Activated gamma-delta T cell treated with anti-CD3 and anti-CD28 coated beads, Interleukin-2, amount 50 U/mL, for 16 hours (primary cell): ENCODE measurements at regions not wholly inside any gene's neighbourhood (a gene's known extent, or its start where the extent isn't known, plus 50 kb on each side); places are given as distances from the start of the nearest gene placed in this dataset.
"Not testable (repeated sequence)": the region's sequence is repeated elsewhere in the genome, so short reads cannot be mapped to it uniquely, and the experiment has no call there.

Source experiments
- DNase-seq: peaks from one replicate; pipeline ENCODE4 v3.0.0-alpha.2; 2020; ENCODE audit warnings: low read depth

- DNase-seq, result not testable (repeated sequence)
These were observed 227.1 kb downstream of the KCTD12 start for GRCh38 chr13:76659074-76659473.

GRCh38 chr13:76656500-76656899, 229.7 kb downstream of the KCTD12 start:
- DNase-seq, result no peak

GRCh38 chr13:76656056-76656455, 230.1 kb downstream of the KCTD12 start:
- DNase-seq, result no peak

- no peak for DNase-seq
These were observed 231.9 kb downstream of the KCTD12 start for GRCh38 chr13:76654263-76654662.

- no peak for DNase-seq
These were observed 234.9 kb downstream of the KCTD12 start for GRCh38 chr13:76651286-76651685.

- no peak for DNase-seq
These were observed 238.7 kb downstream of the KCTD12 start for GRCh38 chr13:76647550-76647949.

GRCh38 chr13:76646946-76647345, 239.3 kb downstream of the KCTD12 start:
- no peak for DNase-seq

GRCh38 chr13:76645632-76646031, 240.6 kb downstream of the KCTD12 start:
- no peak for DNase-seq

- DNase-seq, result no peak
These were observed 241.3 kb downstream of the KCTD12 start for GRCh38 chr13:76644906-76645305.

GRCh38 chr13:76643596-76643995, 242.6 kb downstream of the KCTD12 start:
- DNase-seq, result no peak

- DNase-seq, result no peak
These were observed 245.1 kb downstream of the KCTD12 start for GRCh38 chr13:76641056-76641455.

GRCh38 chr13:76638882-76639281, 247.3 kb downstream of the KCTD12 start:
- DNase-seq, result no peak

- no peak for DNase-seq
These were observed 248.0 kb downstream of the KCTD12 start for GRCh38 chr13:76638181-76638580.

GRCh38 chr13:76637641-76638141, 248.5 kb downstream of the KCTD12 start:
- DNase-seq, result no peak

GRCh38 chr13:76636829-76637228, 249.4 kb downstream of the KCTD12 start:
- DNase-seq, result no peak

- no peak for DNase-seq
These were observed 250.7 kb downstream of the KCTD12 start for GRCh38 chr13:76635232-76636230.

GRCh38 chr13:76634431-76635191, 251.6 kb downstream of the KCTD12 start:
- no peak for DNase-seq

GRCh38 chr13:76632401-76633044, 253.7 kb downstream of the KCTD12 start:
- no peak for DNase-seq

GRCh38 chr13:76630629-76631230, 255.5 kb downstream of the KCTD12 start:
- DNase-seq, result no peak

- no peak for DNase-seq
These were observed 263.7 kb downstream of the KCTD12 start for GRCh38 chr13:76622315-76623040.

- no peak for DNase-seq
These were observed 264.5 kb downstream of the KCTD12 start for GRCh38 chr13:76621705-76622104.
